GM19438 (cell line): ENCODE measurements at regions not wholly inside any gene's neighbourhood (a gene's known extent, or its start where the extent isn't known, plus 50 kb on each side); places are given as distances from the start of the nearest gene placed in this dataset.

Source experiments
- ATAC-seq: cut with Tn5 transposase; IDR thresholded peaks from one replicate; pipeline ENCODE4 v1.9.1; 2021; ENCODE audit warnings: low read depth; ENCODE audit not compliant: unreplicated experiment

DNA sequence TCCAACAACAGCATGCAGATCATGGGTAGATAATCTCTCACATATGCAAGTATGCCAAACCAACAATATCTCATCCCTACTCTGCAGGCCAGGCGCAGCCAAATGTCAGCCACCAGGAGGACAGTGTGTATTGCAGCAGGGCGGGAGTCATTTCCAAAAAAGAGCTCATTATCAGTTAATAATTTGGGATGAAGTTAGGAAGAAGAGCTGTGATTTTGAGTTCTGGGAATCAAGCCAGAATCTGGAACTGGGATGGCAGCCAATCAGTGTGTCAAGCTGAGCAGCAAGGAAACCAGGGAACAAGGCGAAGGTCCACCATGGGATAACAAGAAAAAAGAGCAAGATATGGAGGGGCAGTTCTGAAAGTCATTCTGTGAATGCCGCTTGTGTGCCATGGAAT, 88.2 kb upstream of the CAMK2D start:
- ATAC-seq, result no peak

DNA sequence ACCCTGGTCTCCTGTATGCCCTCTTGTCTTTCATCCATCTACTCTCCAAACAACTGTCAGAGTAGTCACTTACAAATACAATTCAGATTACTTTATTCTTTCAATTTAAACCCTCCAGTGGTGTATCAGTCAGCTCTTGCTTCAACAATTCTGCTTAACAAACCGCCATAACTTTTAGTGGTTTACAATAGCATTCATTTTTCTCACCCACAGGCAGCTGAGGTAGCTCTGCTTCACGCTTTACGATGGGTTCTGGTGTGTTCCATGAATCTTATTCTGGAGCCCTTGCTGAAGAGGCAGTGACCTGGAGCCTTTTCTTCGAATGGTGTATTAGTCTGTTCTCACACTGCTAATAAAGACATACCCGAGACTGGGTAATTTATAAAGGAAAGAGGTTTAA, 86.2 kb upstream of the CAMK2D start:
- ATAC-seq, result no peak

DNA sequence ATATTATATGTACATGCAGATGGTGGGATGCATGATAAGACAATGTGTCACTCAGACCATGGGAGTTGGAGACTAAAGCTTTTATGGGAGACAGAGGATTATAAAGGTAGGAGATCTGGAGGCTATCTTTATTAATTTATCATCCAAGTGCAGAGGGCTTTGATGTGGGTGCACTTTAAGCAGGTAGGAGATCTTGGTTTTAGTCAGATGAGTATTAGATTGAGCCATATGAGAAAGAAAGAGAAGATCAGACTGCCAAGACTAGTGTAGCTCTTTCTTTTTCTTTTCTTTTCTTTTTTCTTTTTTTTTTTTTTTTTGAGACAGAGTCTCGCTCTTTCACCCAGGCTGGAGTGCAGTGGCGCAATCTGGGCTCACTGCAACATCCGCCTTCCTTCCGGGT, 84.9 kb upstream of the CAMK2D start:
- no peak for ATAC-seq

DNA sequence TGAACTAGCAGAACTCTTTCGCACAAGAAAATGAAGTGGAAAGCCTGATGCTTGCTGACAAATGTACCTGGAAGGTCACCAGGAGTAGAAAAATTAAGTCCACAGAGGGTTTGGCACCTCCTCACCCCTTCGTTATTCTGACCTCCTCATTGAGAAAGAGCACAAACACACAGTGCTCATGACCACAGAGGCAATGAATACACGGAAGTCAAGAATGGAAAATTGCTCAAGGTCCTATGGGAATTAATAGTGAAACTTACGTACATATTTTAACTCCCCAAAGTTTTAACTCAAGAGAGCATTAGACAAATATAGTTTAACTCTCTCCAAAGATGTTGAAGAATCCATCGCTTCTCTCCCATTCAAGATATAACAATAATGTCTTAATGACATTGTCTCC, 83.6 kb upstream of the CAMK2D start:
- no peak for ATAC-seq

DNA sequence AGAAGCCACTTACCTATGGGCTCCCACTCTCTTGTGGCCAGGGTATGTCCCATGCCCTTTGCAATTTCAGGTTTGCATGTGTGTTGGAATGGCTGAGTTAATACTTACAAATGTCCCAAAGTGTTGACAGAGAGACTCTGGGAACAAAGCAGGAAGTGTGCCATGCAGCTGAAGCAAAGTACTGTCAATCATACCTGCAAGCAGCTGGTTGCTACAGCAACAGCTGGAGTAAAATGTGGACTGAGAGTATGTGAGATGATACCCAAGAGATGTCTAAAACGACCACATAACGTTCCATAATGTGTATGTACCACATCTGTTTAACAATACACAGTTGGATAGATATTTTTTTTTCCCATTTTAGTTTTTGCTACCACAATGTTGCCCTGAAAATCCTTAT, 82.8 kb upstream of the CAMK2D start:
- ATAC-seq, result no peak

DNA sequence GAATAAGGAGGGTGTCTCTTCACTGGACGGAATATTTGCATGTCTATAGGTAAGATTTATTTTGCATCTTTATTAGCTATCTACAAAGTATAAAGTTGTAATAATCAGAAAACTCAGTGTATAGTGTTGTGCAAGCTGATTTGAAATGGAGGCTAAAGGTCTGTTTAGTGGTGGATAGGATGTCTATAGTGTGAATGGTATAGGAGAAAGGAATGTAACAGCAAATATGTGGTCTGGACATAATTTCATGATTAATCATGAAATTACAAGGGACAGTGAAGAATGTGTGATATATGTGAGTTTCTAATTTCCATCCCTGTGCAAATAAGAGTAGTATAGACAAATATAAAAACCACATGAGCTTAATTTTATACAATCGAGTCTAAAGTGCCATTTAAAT, 79.3 kb upstream of the CAMK2D start:
- no peak for ATAC-seq

DNA sequence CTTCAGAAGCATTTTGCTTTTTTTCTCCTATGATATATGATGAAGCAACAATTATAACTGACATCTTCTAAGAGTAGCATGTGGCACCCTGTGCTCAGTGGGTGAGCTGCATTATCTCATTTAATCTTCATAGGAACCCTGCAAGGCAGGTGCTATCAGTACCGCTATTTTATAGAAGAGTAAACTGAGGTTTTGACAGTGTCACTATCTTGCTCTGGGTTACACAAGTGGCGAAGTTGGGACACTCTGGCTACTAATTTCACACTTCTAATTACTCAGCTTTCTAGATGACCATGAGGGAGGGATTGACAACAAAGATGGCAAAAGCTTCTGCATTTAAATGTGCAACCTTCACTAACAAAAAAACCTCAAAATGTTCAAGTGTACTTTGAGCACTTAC, 76.9 kb upstream of the CAMK2D start:
- no peak for ATAC-seq

DNA sequence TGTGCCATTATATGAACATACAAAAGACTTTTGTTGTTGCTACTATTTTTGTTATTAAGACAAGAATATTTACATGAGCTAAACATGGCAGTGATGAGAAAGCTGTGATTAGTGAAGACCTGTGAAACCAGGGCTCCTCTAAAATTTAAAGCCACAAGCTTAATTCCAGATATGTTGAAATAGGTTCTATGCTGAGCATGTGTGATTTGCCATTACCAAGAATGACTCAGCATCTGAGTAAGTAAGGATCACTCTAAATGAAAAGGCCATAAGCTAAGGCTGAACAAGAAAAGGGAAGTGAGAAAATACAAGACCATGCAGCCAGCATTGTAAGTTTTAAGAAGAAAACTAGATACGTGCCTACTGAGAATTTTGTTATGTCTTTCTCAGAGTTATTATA, 75.9 kb upstream of the CAMK2D start:
- peak; percentile 100 for ATAC-seq

DNA sequence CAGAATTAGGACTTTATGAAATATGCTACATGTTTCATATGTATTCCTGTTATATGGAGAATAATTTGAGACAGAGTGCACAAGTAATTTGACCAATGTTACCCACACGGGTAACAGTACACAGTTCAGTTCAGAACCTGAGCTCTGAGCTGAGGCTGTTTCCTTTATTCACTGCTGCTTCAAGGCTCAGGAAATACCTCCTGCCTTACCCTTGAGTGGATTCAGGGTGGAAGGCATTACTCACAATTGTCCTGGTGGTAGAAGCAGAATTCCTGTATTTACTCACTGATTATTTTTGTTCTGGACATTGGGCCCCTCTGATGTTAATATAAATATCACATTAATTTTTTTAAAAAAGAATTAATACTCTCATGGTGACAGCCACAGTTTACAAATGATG, 73.5 kb upstream of the CAMK2D start:
- no peak for ATAC-seq

DNA sequence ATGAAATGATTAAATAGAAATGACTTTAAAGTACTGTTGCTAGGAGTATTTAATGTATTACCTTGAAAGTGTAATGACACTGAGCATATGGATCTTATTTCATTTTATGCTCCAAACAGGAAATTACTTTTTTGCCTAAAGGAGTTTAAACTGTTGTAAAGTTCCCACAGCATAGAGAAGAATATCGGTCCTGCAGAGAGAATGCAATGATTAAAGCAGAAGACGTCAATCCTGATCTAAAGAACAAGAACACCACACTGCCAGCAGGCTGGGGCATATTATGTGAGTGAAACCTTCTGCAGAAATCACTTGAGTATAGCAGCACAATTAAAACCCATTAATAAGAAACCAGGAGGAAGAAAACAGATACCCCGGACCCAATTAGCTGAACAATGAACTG, 72.8 kb upstream of the CAMK2D start:
- ATAC-seq, result no peak

DNA sequence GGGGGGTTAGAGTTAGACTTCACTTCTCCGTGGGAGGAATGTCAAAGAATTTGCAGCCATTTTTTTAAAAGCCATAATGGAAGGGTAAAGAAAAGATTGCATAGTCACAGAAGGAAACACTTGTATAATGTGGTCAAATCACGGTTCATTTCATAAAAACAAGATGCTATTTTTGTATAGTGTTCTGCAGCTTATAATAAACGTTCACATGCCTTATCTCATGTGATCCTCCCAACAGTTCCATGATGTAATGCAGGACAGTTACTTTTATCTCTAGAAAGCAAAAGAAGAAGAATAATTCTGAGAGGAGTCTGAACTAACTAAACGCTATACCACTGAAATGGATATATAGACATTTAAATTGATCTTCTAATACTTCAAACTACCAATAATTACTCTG, 71.3 kb upstream of the CAMK2D start:
- ATAC-seq, result no peak

DNA sequence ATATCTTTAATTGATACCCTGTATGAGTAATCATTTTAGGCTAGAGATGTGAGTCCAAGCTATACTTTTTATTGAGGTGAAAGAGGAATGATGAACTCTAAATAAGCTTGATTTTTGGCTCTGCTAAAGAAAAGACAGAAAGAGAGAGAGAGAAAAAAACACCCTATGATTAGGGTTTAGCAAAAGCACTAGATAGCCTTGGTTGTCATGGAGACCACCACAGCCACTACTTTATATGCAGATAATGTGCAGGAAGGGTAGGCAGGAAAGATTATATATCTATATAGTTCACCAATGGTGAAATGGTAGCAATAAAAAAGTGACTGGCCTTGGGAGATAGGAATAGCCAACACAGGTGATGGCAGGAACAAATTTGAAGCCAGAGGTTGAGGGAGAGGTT, 69.9 kb upstream of the CAMK2D start:
- no peak for ATAC-seq

DNA sequence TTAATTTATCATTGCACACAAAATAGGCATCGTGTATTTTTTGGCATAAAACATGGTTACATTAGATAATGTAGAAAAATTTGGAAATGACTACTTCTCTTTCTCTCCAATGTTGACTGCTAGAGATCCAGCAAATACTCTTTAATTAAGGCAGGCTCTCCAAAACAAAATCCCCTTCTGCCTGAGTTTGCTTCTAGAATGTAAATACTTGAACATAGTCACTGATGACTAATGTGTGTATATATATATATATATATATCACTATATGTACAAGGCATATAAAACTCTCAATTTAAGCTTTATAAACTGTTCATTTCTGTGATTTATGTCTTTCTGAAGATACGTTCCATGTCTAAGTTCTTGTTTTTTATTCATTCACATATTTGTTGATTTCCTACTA, 67.2 kb upstream of the CAMK2D start:
- ATAC-seq, result no peak

DNA sequence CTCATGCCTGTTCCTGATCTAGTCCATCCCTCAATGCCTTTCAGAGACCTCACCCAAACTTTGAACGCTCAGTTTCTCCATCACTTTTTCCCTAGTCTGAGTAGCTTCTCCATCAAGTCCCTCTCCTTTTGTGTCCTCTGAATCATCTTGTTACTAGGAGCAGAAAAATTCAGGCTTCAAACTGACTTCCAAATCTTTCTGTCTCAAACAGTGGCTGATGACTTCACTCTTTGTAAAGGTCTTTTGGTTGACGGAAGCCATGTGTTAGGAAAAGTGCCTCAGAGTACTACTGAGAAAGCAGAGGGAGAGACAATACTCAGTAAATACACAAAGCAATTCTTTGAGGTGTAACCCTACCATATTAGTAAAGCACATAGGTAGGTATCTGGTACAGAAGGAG, 65.7 kb upstream of the CAMK2D start:
- no peak for ATAC-seq

DNA sequence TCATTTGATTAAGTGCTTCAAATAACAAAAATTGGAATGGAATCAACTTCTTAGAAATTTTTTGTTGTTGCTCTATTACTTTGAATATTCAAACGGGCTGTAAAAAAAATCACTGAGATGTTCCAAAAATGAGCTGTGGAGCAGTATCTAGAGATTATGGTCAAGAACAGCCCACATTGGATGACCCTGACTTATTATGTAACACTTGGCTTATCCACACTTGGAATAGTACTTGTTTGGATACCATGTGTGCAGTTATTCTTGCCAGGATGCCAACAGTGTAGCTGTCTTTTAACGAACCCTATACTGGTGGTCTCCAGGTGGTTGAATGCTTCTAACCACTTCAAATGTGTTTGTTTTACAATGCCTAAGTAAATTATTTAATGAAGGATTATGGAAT, 64.9 kb upstream of the CAMK2D start:
- no peak for ATAC-seq

DNA sequence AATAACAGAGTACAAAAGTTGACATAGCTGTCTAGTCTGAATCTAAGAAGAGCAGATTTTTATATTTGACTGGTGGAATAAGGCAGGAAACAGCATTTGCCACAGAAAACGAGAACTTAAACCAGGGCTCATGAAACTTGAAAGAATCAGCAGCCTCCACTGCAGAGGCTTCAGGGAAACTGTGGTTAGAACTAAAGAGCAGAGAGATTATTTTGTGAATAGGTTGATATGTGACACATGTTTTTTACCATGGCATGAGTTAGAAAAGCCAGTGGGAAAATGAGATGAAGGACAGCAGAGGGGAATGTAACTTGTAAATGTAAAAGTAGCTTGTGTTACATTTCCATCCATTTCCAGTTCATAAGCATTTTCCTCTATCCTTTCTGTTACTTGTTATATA, 63.7 kb upstream of the CAMK2D start:
- ATAC-seq, result peak; percentile 70

DNA sequence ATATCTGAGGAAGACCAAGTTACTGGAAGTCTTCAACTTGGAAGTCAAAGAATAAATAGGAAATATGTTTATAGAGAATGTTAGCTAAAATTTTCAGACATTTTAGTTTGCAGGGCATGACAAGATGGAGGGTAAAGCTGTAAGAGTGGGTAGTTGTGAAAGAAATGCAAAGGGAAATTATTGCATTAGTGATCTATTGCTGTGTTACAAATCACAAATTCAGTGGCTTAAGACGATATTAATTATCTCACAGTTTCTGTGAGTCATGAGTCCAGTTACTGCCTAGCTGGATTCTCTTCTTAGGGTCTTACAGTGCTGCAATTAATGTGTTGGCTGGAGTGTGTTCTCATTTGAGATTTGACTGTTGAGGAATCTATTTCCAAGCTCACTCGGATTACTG, 62.9 kb upstream of the CAMK2D start:
- ATAC-seq, result no peak

DNA sequence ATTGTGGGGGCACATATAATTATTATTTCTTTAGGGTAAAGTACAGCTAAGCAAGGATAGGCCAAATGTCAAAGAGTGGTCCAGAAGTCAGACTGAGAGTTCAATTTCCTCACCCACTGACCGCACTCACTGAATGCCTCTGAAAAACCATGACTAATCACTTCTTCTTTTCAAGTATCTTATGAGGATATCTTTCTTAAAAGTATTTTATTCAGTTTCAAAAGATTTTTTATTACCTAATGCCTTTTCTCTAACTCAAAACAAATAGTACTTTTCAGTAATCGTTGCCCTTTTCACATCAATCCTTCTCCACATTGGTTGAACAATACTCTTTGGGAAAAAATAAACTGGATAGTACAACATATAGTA, 61.7 kb upstream of the CAMK2D start:
- peak; percentile 51 for ATAC-seq

DNA sequence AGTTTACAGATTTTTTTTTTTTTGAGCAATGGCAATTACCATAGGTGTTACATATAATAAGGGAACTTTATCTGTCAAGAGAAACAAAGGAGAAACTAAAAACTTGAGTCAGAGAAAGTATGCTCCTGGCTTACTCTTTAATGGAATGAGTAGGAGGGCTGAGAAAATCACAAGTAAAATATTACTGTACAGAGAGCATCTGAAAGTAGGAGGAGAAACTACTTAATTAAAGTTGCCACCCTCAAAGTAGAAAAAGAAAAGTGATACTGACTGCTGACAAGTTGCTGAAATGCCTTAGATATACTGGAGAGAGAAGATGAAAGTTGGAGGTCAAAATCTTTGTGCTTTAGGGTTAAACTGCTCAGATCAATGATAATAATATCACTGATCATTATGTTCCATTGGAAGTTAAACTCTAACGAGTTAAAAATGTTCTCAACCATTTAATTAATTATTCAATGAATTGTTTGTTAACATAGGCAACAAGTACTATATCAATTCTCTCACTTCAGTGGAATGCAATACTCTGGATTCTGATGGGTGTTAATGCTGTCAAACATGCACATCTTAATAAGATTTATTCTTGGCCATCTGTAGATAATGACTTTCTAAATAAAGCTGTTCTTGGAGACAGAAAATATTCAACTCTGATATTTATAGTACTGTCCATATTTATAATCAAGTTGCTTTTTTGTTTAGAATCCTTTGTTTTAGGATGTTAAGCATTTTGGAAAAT, 61.2 kb upstream of the CAMK2D start:
- peak; percentile 76 for ATAC-seq

DNA sequence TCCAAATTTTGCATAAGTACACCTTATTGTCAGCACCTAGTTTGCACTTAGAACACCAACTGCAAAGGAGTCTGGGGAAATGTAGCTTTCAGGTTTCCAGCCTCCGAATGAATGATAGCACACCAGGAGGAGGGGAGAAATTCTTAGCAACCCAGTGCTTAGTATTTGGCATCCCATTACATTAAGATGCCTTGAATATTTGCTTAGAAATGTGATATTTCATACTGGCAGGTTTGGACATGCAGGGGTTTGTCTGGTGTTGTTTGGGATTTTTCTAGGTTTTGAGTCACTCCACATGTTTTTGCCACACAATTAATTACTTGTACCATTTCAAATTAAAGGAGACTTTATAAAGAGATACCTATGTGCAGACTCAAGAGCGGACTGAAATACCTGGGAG, 60.3 kb upstream of the CAMK2D start:
- no peak for ATAC-seq

DNA sequence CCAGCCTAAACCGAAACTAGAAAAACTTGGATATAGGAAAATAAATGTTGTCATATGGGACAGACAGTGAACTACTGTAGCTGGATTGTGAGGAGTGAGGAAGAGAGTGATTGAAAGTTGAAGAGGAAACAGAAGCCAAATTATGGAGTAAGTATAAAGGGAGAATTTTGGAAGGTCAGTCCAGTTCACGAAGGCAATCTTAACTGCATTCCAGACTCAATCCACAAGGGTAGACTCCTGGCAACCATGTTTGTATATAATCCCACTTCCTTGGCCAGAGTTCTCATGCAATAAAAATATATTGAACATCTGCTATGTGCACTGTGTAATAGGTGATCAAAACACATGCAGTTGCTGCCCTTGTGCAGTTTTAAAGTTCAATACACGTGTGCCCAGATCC, 58.6 kb upstream of the CAMK2D start:
- no peak for ATAC-seq

DNA sequence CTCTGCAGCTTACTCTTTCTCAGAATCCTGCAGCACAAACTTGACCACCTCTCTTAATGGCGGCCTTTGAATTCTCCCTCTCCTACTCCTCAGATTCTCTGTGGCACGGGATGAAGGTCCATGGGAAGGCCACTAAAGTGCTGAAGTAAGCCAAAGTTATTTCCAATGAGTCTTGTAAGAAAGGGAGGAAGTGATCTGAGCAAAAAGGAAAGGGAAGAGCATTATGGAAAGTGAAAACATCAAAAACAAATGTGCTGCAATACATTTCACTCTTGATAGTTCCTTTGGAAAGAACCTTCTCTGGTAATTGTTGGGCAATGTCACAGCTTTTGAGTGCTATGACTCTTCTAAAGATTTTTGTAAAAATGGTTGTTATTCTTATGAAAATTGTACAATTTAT, 54.3 kb upstream of the CAMK2D start:
- ATAC-seq, result no peak

DNA sequence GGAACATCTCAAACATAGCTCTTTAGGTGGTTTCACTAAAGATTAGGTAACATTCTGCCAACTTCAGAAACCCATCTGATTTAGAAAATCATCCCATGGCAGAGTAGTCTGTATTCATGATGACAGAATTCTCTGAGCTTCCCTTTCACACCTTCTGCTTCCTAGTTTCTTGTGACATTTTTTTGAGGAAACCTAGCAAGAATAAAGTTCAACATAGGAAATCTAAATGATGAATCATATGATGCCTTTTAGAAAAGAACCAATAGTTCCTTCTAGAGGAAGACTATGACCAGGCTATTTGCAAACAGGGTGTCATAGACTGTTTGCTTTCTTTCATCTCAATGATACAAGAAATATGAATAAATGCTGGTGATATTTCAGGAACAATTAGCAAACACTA, 49.8 kb upstream of the CAMK2D start:
- ATAC-seq, result no peak
